Stimulated activated naive CD8-positive, alpha-beta T cell treated with anti-CD3 and anti-CD28 coated beads, Interleukin-15, Interleukin-2, amounts not matched to agents 100 ng/mL and 50 ng/mL, for 24 hours (primary cell): ENCODE measurements at regions not wholly inside any gene's neighbourhood (a gene's known extent, or its start where the extent isn't known, plus 50 kb on each side); places are given as distances from the start of the nearest gene placed in this dataset.

ENCODE experiments used
- H3K27ac Mint-ChIP-seq: one replicate; pipeline ENCODE4 v1.8.0; 2021; ENCODE audit warnings: mild to moderate bottlenecking, mixed read lengths
- H3K27me3 Mint-ChIP-seq: one replicate; pipeline ENCODE4 v1.8.0; 2021; ENCODE audit warnings: mixed read lengths
- H3K36me3 Mint-ChIP-seq: one replicate; pipeline ENCODE4 v1.8.0; 2021; ENCODE audit warnings: low read depth, mixed read lengths
- H3K4me1 Mint-ChIP-seq: one replicate; pipeline ENCODE4 v1.8.0; 2021; ENCODE audit warnings: low read depth, mixed read lengths
- H3K4me3 Mint-ChIP-seq: one replicate; pipeline ENCODE4 v1.8.0; 2021; ENCODE audit warnings: mild to moderate bottlenecking, mixed read lengths
- H3K9me3 Mint-ChIP-seq: one replicate; pipeline ENCODE4 v1.8.0; 2021; ENCODE audit warnings: mixed read lengths

GRCh38 chr3:3745693-3746092, 53.5 kb upstream of the LRRN1 start:
- Mint-ChIP-seq H3K27ac (no peak overlapping the region), H3K4me3 (no peak overlapping the region), H3K4me1 (no peaks in the 10 kb centered on the region), H3K9me3 (no peaks in the 10 kb centered on the region), H3K27me3 (no peaks in the 10 kb centered on the region), H3K36me3 (no peaks in the 10 kb centered on the region)

- Mint-ChIP-seq H3K27ac (no peak overlapping the region), H3K27me3 (no peaks in the 10 kb centered on the region), H3K4me3 (no peak overlapping the region), H3K9me3 (no peaks in the 10 kb centered on the region), H3K36me3 (no peaks in the 10 kb centered on the region), H3K4me1 (no peaks in the 10 kb centered on the region)
Observed at GRCh38 chr3:3744826-3745225, 54.4 kb upstream of the LRRN1 start.

DNA sequence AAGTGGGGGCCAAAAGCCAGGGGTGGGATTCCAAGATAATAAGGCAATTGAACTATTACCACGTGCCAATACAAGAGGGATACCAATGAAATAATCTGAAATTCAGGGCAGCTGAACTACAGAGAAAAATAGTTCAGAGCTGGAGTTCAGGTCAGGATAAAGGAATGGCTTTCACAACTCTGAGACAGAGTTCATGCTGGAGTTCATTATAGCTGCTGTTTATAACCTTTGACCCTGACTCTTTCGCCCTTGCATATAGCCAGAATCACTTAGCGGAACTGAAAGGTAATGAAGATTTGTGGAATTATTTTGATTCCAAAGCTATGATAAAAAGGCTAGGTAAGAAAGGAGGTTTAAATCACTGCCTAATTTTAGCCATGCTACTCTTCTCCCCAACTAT, 55.5 kb upstream of the LRRN1 start:
- no peaks in the 10 kb centered on the region for H3K9me3 Mint-ChIP-seq
- H3K27me3 Mint-ChIP-seq: no peaks in the 10 kb centered on the region
- no peaks in the 10 kb centered on the region for H3K4me1 Mint-ChIP-seq
- no peak overlapping the region for H3K27ac Mint-ChIP-seq
- no peak overlapping the region for H3K4me3 Mint-ChIP-seq
- no peaks in the 10 kb centered on the region for H3K36me3 Mint-ChIP-seq

- Mint-ChIP-seq H3K27ac (no peak overlapping the region), H3K36me3 (no peaks in the 10 kb centered on the region), H3K9me3 (no peaks in the 10 kb centered on the region), H3K4me3 (no peak overlapping the region), H3K4me1 (no peaks in the 10 kb centered on the region), H3K27me3 (no peaks in the 10 kb centered on the region)
Observed at GRCh38 chr3:3740061-3740460, 59.2 kb upstream of the LRRN1 start.

DNA sequence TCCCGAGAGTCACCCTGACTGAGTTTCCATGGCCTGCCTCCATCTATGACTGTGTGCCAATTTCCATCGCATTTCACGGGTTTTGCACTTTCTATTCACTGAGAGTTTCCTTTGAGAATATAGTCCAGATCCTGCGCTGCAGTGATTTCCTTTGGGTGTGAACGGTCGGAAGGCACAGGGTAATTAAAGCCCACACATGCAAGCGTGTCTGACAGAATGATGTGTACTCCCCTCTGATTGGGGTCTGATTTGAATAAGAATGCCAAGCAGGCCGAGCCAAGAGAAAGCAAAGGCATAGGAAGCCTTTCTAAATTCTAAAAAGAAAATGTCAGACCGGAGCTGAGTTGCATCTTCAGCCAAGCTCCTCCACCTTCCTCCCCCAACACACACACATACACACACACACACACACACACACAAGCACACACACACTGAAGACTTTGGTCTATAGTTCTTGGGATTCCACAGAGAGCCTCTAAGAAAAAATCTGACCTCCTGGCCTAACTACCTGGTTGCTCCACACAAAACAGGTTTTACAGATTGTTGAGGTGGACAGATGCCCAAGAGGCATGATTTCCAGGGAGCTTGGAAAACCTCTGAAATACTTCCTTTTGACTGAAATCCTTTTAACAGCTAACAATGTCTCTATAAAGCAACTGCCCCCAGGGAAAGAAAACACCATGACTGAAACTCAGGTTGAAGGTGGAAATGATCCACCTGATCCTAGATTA, 59.7 kb upstream of the LRRN1 start:
- no peaks in the 10 kb centered on the region for H3K27me3 Mint-ChIP-seq
- no peak overlapping the region for H3K4me3 Mint-ChIP-seq
- H3K4me1 Mint-ChIP-seq: no peaks in the 10 kb centered on the region
- H3K9me3 Mint-ChIP-seq: no peaks in the 10 kb centered on the region
- H3K36me3 Mint-ChIP-seq: no peaks in the 10 kb centered on the region
- H3K27ac Mint-ChIP-seq: no peak overlapping the region

DNA sequence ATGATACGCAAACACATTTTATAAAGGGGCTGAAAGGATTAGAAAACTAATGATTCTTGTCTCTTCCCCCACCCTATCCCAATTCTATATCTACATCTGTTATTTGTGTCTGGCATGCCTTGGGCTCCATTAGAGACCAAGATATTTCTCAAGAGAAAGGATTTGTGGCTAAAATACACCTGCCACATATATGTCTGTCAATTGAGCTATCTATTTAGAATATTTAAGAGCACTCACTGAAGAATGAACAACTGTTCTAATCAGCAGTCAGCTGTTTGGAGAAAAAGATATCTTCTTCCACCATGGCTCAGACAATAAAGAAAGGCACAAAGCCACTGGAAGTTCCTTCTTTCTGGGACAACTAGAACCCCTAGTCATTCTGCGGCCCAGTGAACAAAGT, 61.7 kb upstream of the LRRN1 start:
- Mint-ChIP-seq H3K27me3 (no peaks in the 10 kb centered on the region), H3K27ac (no peak overlapping the region), H3K4me1 (no peaks in the 10 kb centered on the region), H3K4me3 (no peak overlapping the region), H3K36me3 (no peaks in the 10 kb centered on the region), H3K9me3 (no peaks in the 10 kb centered on the region)

GRCh38 chr3:3735919-3736318, 63.3 kb upstream of the LRRN1 start:
- H3K27me3 Mint-ChIP-seq: no peaks in the 10 kb centered on the region
- H3K4me3 Mint-ChIP-seq: no peak overlapping the region
- H3K9me3 Mint-ChIP-seq: no peaks in the 10 kb centered on the region
- H3K27ac Mint-ChIP-seq: no peak overlapping the region
- H3K4me1 Mint-ChIP-seq: no peaks in the 10 kb centered on the region
- H3K36me3 Mint-ChIP-seq: no peaks in the 10 kb centered on the region

- Mint-ChIP-seq H3K4me3 (no peak overlapping the region), H3K9me3 (no peaks in the 10 kb centered on the region), H3K36me3 (no peaks in the 10 kb centered on the region), H3K27ac (no peak overlapping the region), H3K4me1 (no peaks in the 10 kb centered on the region), H3K27me3 (no peaks in the 10 kb centered on the region)
Observed at GRCh38 chr3:3734881-3735280, 64.3 kb upstream of the LRRN1 start.

DNA sequence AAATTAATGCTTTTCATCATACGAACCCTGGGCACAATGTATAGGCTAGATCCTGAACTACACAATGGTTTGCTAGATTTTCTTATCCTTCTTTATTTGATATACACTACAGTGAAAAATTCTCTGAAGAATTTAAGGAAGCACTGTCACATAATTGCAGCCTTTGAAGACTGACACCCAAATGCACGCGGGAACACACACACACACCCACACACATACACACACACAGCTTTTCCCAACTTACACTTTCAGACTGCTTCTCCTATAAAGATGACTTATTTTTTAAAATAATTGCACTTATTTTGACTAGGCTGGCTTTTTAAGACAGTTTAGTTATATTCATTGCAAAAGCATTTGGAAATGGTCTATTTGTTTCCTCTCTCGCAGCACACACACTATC, 70.0 kb upstream of the LRRN1 start:
- no peak overlapping the region for H3K4me3 Mint-ChIP-seq
- H3K4me1 Mint-ChIP-seq: no peaks in the 10 kb centered on the region
- H3K27ac Mint-ChIP-seq: no peak overlapping the region
- no peaks in the 10 kb centered on the region for H3K36me3 Mint-ChIP-seq
- no peaks in the 10 kb centered on the region for H3K9me3 Mint-ChIP-seq
- H3K27me3 Mint-ChIP-seq: no peaks in the 10 kb centered on the region

- Mint-ChIP-seq H3K4me3 (no peak overlapping the region), H3K36me3 (no peaks in the 10 kb centered on the region), H3K9me3 (no peaks in the 10 kb centered on the region), H3K4me1 (no peaks in the 10 kb centered on the region), H3K27ac (no peak overlapping the region), H3K27me3 (no peaks in the 10 kb centered on the region)
Observed at GRCh38 chr3:3726549-3726948, 72.7 kb upstream of the LRRN1 start.

DNA sequence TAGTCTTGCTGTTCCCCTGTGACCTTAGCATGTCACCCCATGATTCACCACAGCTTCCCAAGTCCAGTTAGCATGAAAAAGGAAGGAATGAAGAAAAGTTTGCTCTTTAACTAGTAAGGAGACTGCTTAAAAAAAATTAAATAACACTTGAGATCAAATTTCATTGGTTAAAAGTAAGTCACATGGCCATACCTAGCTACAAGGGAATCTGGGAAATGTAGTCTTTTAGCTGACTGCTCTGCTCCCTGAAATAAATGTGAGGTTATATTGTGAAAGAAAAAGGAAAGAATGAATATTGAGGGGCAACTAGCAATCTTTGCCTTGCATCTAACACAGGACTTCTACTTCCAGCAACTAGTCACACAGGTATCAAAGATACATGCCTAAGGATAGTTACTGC, 84.7 kb upstream of the LRRN1 start:
- H3K36me3 Mint-ChIP-seq: no peaks in the 10 kb centered on the region
- no peaks in the 10 kb centered on the region for H3K4me1 Mint-ChIP-seq
- H3K27ac Mint-ChIP-seq: no peak overlapping the region
- no peak overlapping the region for H3K4me3 Mint-ChIP-seq
- no peaks in the 10 kb centered on the region for H3K27me3 Mint-ChIP-seq
- no peaks in the 10 kb centered on the region for H3K9me3 Mint-ChIP-seq

GRCh38 chr3:3712971-3713370, 86.3 kb upstream of the LRRN1 start:
- no peaks in the 10 kb centered on the region for H3K9me3 Mint-ChIP-seq
- no peak overlapping the region for H3K4me3 Mint-ChIP-seq
- H3K27ac Mint-ChIP-seq: no peak overlapping the region
- H3K4me1 Mint-ChIP-seq: no peaks in the 10 kb centered on the region
- no peaks in the 10 kb centered on the region for H3K27me3 Mint-ChIP-seq
- H3K36me3 Mint-ChIP-seq: no peaks in the 10 kb centered on the region

GRCh38 chr3:3708769-3709115, 90.5 kb upstream of the LRRN1 start:
- no peak overlapping the region for H3K4me3 Mint-ChIP-seq

DNA sequence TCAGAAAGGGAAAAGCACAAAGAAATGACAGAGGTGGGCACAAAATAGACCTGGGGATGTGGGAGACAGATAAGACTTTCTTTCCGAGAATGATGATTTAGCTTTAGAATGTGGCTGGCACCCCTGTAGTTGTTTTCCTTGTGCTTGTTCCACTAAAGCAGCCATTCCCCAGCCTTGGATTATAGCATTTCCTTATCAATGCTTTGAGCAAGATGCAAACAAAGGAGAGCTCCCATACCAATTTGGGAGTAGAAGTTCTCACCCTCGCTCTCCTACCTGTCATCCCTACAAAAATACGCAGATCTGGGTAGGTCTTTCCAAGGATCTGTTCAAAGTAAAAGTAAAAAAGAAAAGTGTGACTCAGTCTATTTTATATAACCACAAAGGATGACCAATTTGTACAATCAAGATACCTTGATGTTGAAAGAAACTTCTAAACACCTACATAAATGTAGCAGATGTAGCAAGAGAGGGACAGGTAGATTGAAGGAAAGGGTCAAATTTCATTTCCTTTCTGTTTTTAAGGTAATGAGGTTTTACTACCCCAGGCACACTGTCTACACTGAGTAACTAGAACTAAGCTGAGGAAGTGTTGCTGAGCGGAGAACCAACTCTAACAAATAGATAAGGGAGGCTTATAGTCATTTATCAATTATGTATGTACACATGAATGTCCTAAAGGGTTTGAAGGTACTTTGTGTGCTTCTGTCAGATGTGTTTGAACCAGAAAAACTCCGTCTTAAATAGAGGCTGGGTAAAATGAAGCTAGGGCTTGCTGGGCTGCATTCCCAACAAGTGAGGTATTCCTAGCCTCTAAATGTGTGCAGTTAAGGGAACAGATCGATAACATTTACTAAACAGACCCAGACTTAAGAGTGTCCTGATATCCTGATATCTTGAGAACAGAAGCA, 91.1 kb upstream of the LRRN1 start:
- no peak overlapping the region for H3K4me3 Mint-ChIP-seq
- no peaks in the 10 kb centered on the region for H3K9me3 Mint-ChIP-seq
- no peaks in the 10 kb centered on the region for H3K36me3 Mint-ChIP-seq
- H3K27ac Mint-ChIP-seq: no peak overlapping the region
- no peaks in the 10 kb centered on the region for H3K4me1 Mint-ChIP-seq
- no peaks in the 10 kb centered on the region for H3K27me3 Mint-ChIP-seq

More at GRCh38 chr3:3708769-3709115, 90.5 kb upstream of the LRRN1 start:
- Mint-ChIP-seq H3K27ac (no peak overlapping the region), H3K9me3 (no peaks in the 10 kb centered on the region), H3K36me3 (no peaks in the 10 kb centered on the region), H3K4me1 (no peaks in the 10 kb centered on the region), H3K27me3 (no peaks in the 10 kb centered on the region)

- Mint-ChIP-seq H3K36me3 (no peaks in the 10 kb centered on the region), H3K4me3 (no peak overlapping the region), H3K27ac (no peak overlapping the region), H3K4me1 (no peaks in the 10 kb centered on the region), H3K9me3 (no peaks in the 10 kb centered on the region), H3K27me3 (no peaks in the 10 kb centered on the region)
Observed at GRCh38 chr3:3705090-3705775, 94.0 kb upstream of the LRRN1 start.
